Activated CD4-positive, alpha-beta T cell treated with anti-CD3 and anti-CD28 coated beads, Interleukin-10, Interleukin-2, amounts not matched to agents 100 ng/mL and 50 ng/mL, durations not matched to agents 16 hours and 8 hours (primary cell): ENCODE measurements at regions not wholly inside any gene's neighbourhood (a gene's known extent, or its start where the extent isn't known, plus 50 kb on each side); places are given as distances from the start of the nearest gene placed in this dataset.
"Not testable (repeated sequence)": the region's sequence is repeated elsewhere in the genome, so short reads cannot be mapped to it uniquely, and the experiment has no call there.

Source experiments
- DNase-seq: peaks from one replicate; pipeline ENCODE4 v3.0.0-alpha.2; 2020

- DNase-seq, result no peak
Measured at GRCh38 chr2:52072949-52073348, 1041.0 kb upstream of the NRXN1 start.

GRCh38 chr2:52070665-52071064, 1038.7 kb upstream of the NRXN1 start:
- DNase-seq, result no peak

- DNase-seq, result no peak
Measured at GRCh38 chr2:52064234-52064633, 1032.3 kb upstream of the NRXN1 start.

GRCh38 chr2:52054824-52055223, 1022.9 kb upstream of the NRXN1 start:
- DNase-seq, result no peak

GRCh38 chr2:52036853-52037252, 1004.9 kb upstream of the NRXN1 start:
- no peak for DNase-seq

- DNase-seq, result no peak
Measured at GRCh38 chr2:52036024-52036423, 1004.1 kb upstream of the NRXN1 start.

- DNase-seq, result no peak
Measured at GRCh38 chr2:52035391-52035790, 1003.5 kb upstream of the NRXN1 start.

GRCh38 chr2:52034706-52035105, 1002.8 kb upstream of the NRXN1 start:
- DNase-seq, result no peak

- no peak for DNase-seq
Measured at GRCh38 chr2:52022006-52022405, 990.1 kb upstream of the NRXN1 start.

GRCh38 chr2:52017646-52018235, 985.8 kb upstream of the NRXN1 start:
- no peak for DNase-seq

- not testable (repeated sequence) for DNase-seq
Measured at GRCh38 chr2:52006821-52007366, 975.0 kb upstream of the NRXN1 start.

- no peak for DNase-seq
Measured at GRCh38 chr2:52000151-52000855, 968.4 kb upstream of the NRXN1 start.

- DNase-seq, result no peak
Measured at GRCh38 chr2:51998890-51999289, 967.0 kb upstream of the NRXN1 start.

GRCh38 chr2:51997571-51997970, 965.6 kb upstream of the NRXN1 start:
- no peak for DNase-seq

- DNase-seq, result no peak
Measured at GRCh38 chr2:51995293-51995692, 963.4 kb upstream of the NRXN1 start.

GRCh38 chr2:51994123-51994763, 962.3 kb upstream of the NRXN1 start:
- no peak for DNase-seq

- no peak for DNase-seq
Measured at GRCh38 chr2:51990684-51991083, 958.8 kb upstream of the NRXN1 start.

- DNase-seq, result no peak
Measured at GRCh38 chr2:51986101-51986500, 954.2 kb upstream of the NRXN1 start.

- DNase-seq, result no peak
Measured at GRCh38 chr2:51981783-51982182, 949.9 kb upstream of the NRXN1 start.

GRCh38 chr2:51976623-51977022, 944.7 kb upstream of the NRXN1 start:
- DNase-seq, result no peak

GRCh38 chr2:51971136-51971535, 939.2 kb upstream of the NRXN1 start:
- DNase-seq, result no peak

- DNase-seq, result no peak
Measured at GRCh38 chr2:51969347-51969746, 937.4 kb upstream of the NRXN1 start.

- no peak for DNase-seq
Measured at GRCh38 chr2:51960841-51961335, 929.0 kb upstream of the NRXN1 start.

GRCh38 chr2:51960281-51960680, 928.3 kb upstream of the NRXN1 start:
- no peak for DNase-seq
